ENCODE measurements at regions not wholly inside any gene's neighbourhood (a gene's known extent, or its start where the extent isn't known, plus 50 kb on each side); places are given as distances from the start of the nearest gene placed in this dataset.

- Histone ChIP-seq H3K4me1 (ENCODE audit: control insufficient read depth, insufficient read depth, low read length) (peaks cover 4% of the 10 kb centered on the region), H3K27ac (ENCODE audit: low read depth, low read length) (no peak overlapping the region), H3K9ac (ENCODE audit: extremely low read depth, low read length, poor library complexity, severe bottlenecking) (no peak overlapping the region), H3K27me3 (ENCODE audit: control insufficient read depth, insufficient read depth, low read length, poor library complexity, severe bottlenecking) (no peaks in the 10 kb centered on the region), H3K36me3 (ENCODE audit: control insufficient read depth, insufficient read depth, low read length) (no peaks in the 10 kb centered on the region), H3K9me3 (ENCODE audit: control insufficient read depth, low read length) (no peaks in the 10 kb centered on the region), H3K4me3 (ENCODE audit: low read length) (no peak overlapping the region)
- Mint-ChIP-seq H3K27me3 (ENCODE audit: insufficient read depth) (peaks cover 16% of the 10 kb centered on the region), H3K4me3 (no peak overlapping the region), H3K9me3 (no peaks in the 10 kb centered on the region), H3K27ac (no peak overlapping the region), H3K4me1 (peaks cover 20% of the 10 kb centered on the region), H3K36me3 (ENCODE audit: low read depth) (no peaks in the 10 kb centered on the region)
- WGBS, 2 experiments (ENCODE audit: insufficient coverage in 1 of 2, insufficient read length in 1 of 2), result 93 to 100% methylated on average over 2 to 8 of the region's 8 CpGs
- no peak for DNase-seq
- no peak for TF ChIP-seq CTCF (conservative IDR thresholded peaks at IDR 0.05)
These were observed 379.7 kb downstream of the OLFM4 start for GRCh38 chr13:53408306-53408705.

DNA sequence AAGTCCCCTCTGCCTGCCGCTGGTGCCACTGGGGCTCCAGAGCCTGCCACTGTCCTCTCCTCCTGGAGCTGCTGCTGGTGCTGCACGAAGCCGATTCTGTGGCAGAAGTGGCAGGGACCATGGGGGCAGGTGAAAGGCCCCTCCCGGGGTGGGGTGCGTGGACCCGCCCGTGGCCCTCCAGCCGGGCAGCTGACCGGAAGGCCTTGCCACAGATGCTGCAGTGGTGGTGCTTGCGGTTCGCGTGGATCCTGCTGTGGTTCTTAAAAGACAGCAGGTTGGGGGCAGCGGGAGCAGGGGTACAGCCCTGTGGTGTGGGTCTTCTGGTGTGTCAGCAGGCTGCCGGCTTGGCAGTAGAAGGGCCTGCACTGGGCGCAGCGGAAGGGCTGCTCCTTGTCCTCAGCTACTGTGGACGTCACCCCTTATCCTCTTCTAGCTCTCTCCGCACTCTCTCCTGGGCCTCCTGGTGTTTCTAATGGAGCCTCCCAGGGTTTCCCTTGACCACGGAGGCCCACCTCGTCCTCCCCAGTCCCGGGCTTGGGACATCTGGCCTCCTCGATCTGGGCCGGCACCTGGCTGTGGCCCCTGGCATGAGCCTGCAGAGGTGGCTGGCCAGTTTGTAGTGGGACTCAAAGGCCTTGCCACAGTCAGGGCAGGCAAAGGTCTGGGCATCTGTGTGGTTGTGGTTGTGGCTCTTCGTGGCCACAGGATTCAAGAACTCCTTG lies 380.4 kb downstream of the OLFM4 start:
- Mint-ChIP-seq H3K9me3 (no peaks in the 10 kb centered on the region), H3K36me3 (ENCODE audit: low read depth) (no peaks in the 10 kb centered on the region), H3K27me3 (ENCODE audit: insufficient read depth) (peaks cover 14% of the 10 kb centered on the region), H3K4me3 (no peak overlapping the region), H3K4me1 (peaks cover 22% of the 10 kb centered on the region), H3K27ac (no peak overlapping the region)
- WGBS, 2 experiments (ENCODE audit: insufficient coverage in 1 of 2, insufficient read length in 1 of 2), result 90 to 92% methylated on average over 17 to 24 of the region's 24 CpGs
- Histone ChIP-seq H3K4me3 (ENCODE audit: low read length) (no peak overlapping the region), H3K36me3 (ENCODE audit: control insufficient read depth, insufficient read depth, low read length) (no peaks in the 10 kb centered on the region), H3K27ac (ENCODE audit: low read depth, low read length) (no peak overlapping the region), H3K4me1 (ENCODE audit: control insufficient read depth, insufficient read depth, low read length) (peaks cover 6% of the 10 kb centered on the region), H3K27me3 (ENCODE audit: control insufficient read depth, insufficient read depth, low read length, poor library complexity, severe bottlenecking) (no peaks in the 10 kb centered on the region), H3K9ac (ENCODE audit: extremely low read depth, low read length, poor library complexity, severe bottlenecking) (no peak overlapping the region), H3K9me3 (ENCODE audit: control insufficient read depth, low read length) (no peaks in the 10 kb centered on the region)
- no peak for DNase-seq
- TF ChIP-seq CTCF (conservative IDR thresholded peaks at IDR 0.05), result no peak

- no peaks in the 10 kb centered on the region for H3K9me3 Mint-ChIP-seq
- DNase-seq, result no peak
- H3K27me3 Mint-ChIP-seq (ENCODE audit: insufficient read depth), result no peaks in the 10 kb centered on the region
- H3K27ac Mint-ChIP-seq, result no peak overlapping the region
- Histone ChIP-seq H3K9me3 (ENCODE audit: control insufficient read depth, low read length) (no peaks in the 10 kb centered on the region), H3K27me3 (ENCODE audit: control insufficient read depth, insufficient read depth, low read length, poor library complexity, severe bottlenecking) (no peaks in the 10 kb centered on the region), H3K27ac (ENCODE audit: low read depth, low read length) (no peak overlapping the region), H3K36me3 (ENCODE audit: control insufficient read depth, insufficient read depth, low read length) (no peaks in the 10 kb centered on the region), H3K4me3 (ENCODE audit: low read length) (no peak overlapping the region), H3K4me1 (ENCODE audit: control insufficient read depth, insufficient read depth, low read length) (peaks cover 6% of the 10 kb centered on the region), H3K9ac (ENCODE audit: extremely low read depth, low read length, poor library complexity, severe bottlenecking) (no peak overlapping the region)
- no peak overlapping the region for H3K4me3 Mint-ChIP-seq
- H3K36me3 Mint-ChIP-seq (ENCODE audit: low read depth), result no peaks in the 10 kb centered on the region
- 60 to 83% methylated on average over 1 of the region's 1 CpG for WGBS, 2 experiments (ENCODE audit: insufficient coverage in 1 of 2, insufficient read length in 1 of 2)
- TF ChIP-seq CTCF (conservative IDR thresholded peaks at IDR 0.05), result no peak
- H3K4me1 Mint-ChIP-seq, result peaks cover 19% of the 10 kb centered on the region
These were observed 382.9 kb downstream of the OLFM4 start for GRCh38 chr13:53411463-53411862.
